ENCODE measurements at regions not wholly inside any gene's neighbourhood (a gene's known extent, or its start where the extent isn't known, plus 50 kb on each side); places are given as distances from the start of the nearest gene placed in this dataset.

DNA sequence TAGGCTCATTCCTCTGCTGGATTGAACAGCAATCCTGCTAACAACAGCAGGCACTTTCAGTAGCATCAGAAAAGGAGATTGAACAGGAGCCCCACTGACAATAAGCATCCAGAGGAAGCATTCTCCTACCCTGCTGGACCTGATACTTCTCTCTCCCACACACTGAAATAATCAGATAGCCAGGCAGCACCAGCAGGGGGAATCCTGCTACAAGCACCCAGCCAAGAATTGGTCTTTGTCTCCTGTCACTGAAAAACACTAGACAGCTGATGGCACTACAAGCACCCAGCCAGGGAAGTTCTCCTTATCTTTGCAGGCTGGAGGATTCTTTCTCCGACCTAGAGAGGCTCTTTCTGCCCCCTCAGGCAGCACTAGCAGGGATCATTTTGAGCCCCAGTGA, 444.3 kb upstream of the GRIA3 start:
- TF ChIP-seq EP300 (IDR thresholded peaks at IDR 0.05) (no peak), POLR2A (IDR thresholded peaks at IDR 0.05) (no peak), POLR2AphosphoS5 (IDR thresholded peaks at IDR 0.05) (no peak)
- TF ChIP-seq, protein P1, sequence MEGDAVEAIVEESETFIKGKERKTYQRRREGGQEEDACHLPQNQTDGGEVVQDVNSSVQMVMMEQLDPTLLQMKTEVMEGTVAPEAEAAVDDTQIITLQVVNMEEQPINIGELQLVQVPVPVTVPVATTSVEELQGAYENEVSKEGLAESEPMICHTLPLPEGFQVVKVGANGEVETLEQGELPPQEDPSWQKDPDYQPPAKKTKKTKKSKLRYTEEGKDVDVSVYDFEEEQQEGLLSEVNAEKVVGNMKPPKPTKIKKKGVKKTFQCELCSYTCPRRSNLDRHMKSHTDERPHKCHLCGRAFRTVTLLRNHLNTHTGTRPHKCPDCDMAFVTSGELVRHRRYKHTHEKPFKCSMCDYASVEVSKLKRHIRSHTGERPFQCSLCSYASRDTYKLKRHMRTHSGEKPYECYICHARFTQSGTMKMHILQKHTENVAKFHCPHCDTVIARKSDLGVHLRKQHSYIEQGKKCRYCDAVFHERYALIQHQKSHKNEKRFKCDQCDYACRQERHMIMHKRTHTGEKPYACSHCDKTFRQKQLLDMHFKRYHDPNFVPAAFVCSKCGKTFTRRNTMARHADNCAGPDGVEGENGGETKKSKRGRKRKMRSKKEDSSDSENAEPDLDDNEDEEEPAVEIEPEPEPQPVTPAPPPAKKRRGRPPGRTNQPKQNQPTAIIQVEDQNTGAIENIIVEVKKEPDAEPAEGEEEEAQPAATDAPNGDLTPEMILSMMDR (IDR thresholded peaks at IDR 0.05): no peak
